ENCODE measurements at regions not wholly inside any gene's neighbourhood (a gene's known extent, or its start where the extent isn't known, plus 50 kb on each side); places are given as distances from the start of the nearest gene placed in this dataset.

DNA sequence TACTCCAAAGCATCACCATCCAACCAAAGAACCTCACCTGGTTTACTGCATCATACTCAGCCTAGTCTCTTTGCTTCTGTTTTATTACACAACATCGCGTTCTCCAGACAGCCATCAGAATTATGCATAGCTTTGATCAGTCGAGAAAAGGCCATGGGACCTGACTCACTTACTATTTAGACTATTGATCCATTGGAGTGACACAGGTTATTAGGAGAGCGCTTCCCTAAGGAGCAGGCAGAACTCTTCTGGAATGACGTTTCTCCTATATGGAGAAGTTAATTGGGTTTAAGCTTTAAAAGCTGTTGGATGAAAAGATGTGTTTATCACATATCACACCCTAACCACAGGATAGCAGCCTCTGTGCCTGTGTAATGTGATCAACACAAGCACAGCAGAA is 649.1 kb upstream of the SLC10A2 start:
- Histone ChIP-seq H3K9me3 (ENCODE audit: insufficient read depth, low read length) (no peaks in the 10 kb centered on the region), H3K4me3 (ENCODE audit: insufficient read length, low read depth) (no peak overlapping the region), H3K27me3 (ENCODE audit: insufficient read depth, insufficient read length) (no peaks in the 10 kb centered on the region), H3K9ac (ENCODE audit: insufficient read length, low read depth) (no peak overlapping the region), H3K4me1 (ENCODE audit: insufficient read depth, insufficient read length) (no peaks in the 10 kb centered on the region), H3K36me3 (ENCODE audit: insufficient read depth, insufficient read length, low read length) (no peaks in the 10 kb centered on the region)
- no peak for DNase-seq (ENCODE audit: low read depth, low spot score)
- TF ChIP-seq ZNF274 (IDR thresholded peaks at IDR 0.05; ENCODE audit: low read depth, low read length): no peak
- no peak for TF ChIP-seq SUZ12 (IDR thresholded peaks at IDR 0.05; ENCODE audit: extremely low read depth, insufficient read depth, insufficient read length)
- TF ChIP-seq YY1 (IDR thresholded peaks at IDR 0.05; ENCODE audit: insufficient read depth, insufficient read length): no peak

DNA sequence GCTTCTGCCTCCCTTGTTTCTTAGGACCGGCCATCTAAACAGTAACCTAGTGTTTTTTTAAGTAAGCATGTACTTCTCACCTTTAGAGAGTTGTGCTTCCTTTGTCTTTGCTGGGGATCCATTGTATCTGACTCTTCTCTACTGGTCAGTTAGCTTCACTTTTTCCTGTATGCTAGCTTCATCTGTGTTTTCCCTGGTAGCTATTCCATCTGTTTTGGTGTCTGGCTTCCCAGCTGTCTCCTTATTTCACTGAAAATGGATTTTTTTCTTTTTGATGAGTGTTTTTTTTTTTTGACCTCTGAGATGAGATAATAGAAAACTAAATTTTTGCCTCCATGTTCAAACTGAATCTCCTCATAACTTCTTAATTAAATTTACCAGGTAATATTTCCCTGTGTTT is 637.0 kb upstream of the SLC10A2 start:
- H3K9ac ChIP-seq (ENCODE audit: insufficient read length, low read depth): no peak overlapping the region
- no peak for DNase-seq (ENCODE audit: low read depth, low spot score)
- no peaks in the 10 kb centered on the region for H3K4me1 ChIP-seq (ENCODE audit: insufficient read depth, insufficient read length)
- no peaks in the 10 kb centered on the region for H3K27me3 ChIP-seq (ENCODE audit: insufficient read depth, insufficient read length)
- no peaks in the 10 kb centered on the region for H3K9me3 ChIP-seq (ENCODE audit: insufficient read depth, low read length)
- H3K4me3 ChIP-seq (ENCODE audit: insufficient read length, low read depth): no peak overlapping the region
- H3K36me3 ChIP-seq (ENCODE audit: insufficient read depth, insufficient read length, low read length): no peaks in the 10 kb centered on the region
- no peak for TF ChIP-seq SUZ12 (IDR thresholded peaks at IDR 0.05; ENCODE audit: extremely low read depth, insufficient read depth, insufficient read length)
- TF ChIP-seq YY1 (IDR thresholded peaks at IDR 0.05; ENCODE audit: insufficient read depth, insufficient read length): no peak
- no peak for TF ChIP-seq ZNF274 (IDR thresholded peaks at IDR 0.05; ENCODE audit: low read depth, low read length)

DNA sequence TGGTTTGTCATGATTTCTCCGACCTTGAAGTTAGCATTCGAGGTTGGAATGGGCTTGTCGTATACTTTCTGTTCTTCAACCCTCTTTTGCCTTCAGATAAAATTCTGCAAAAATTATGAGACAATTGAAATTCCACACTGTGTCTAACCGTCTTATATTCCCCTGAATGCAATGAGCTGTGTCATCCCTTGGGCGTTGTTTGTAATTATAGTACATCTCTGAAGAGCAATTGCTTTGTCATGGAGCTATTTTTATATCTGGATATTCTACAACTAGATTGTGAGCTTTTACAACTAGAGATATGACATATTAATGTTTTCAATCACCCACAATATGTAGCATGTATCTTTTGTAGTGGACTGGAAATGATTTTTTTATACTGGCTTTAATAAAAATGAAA is 631.8 kb upstream of the SLC10A2 start:
- no peak for DNase-seq (ENCODE audit: low read depth, low spot score)
- Histone ChIP-seq H3K9me3 (ENCODE audit: insufficient read depth, low read length) (no peaks in the 10 kb centered on the region), H3K9ac (ENCODE audit: insufficient read length, low read depth) (no peak overlapping the region), H3K36me3 (ENCODE audit: insufficient read depth, insufficient read length, low read length) (no peaks in the 10 kb centered on the region), H3K27me3 (ENCODE audit: insufficient read depth, insufficient read length) (no peaks in the 10 kb centered on the region), H3K4me1 (ENCODE audit: insufficient read depth, insufficient read length) (no peaks in the 10 kb centered on the region), H3K4me3 (ENCODE audit: insufficient read length, low read depth) (no peak overlapping the region)
- TF ChIP-seq SUZ12 (IDR thresholded peaks at IDR 0.05; ENCODE audit: extremely low read depth, insufficient read depth, insufficient read length): no peak
- TF ChIP-seq YY1 (IDR thresholded peaks at IDR 0.05; ENCODE audit: insufficient read depth, insufficient read length): no peak
- no peak for TF ChIP-seq ZNF274 (IDR thresholded peaks at IDR 0.05; ENCODE audit: low read depth, low read length)

DNA sequence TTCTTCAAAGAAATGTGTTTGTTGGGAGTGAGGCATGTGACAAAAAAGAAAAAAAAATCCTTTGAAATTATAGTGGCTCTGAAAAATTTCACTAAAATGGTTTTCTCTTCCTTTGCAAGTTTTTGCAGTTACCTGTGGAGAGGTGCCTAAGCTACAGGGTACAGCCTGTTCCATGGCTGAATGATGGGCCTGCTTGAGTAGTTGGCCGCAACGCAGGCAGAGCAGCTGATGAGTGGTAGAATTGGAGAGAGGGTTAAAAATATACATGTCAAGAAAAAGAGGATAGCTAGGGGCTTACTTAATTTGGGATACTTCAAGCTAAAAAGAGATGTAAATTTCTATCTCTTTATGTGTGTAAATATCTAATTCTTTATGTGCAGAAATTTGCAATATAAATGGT is 629.1 kb upstream of the SLC10A2 start:
- no peak overlapping the region for H3K9ac ChIP-seq (ENCODE audit: insufficient read length, low read depth)
- no peaks in the 10 kb centered on the region for H3K27me3 ChIP-seq (ENCODE audit: insufficient read depth, insufficient read length)
- TF ChIP-seq ZNF274 (IDR thresholded peaks at IDR 0.05; ENCODE audit: low read depth, low read length) (no peak), SUZ12 (IDR thresholded peaks at IDR 0.05; ENCODE audit: extremely low read depth, insufficient read depth, insufficient read length) (no peak), YY1 (IDR thresholded peaks at IDR 0.05; ENCODE audit: insufficient read depth, insufficient read length) (no peak)
- DNase-seq (ENCODE audit: low read depth, low spot score): no peak
- no peak overlapping the region for H3K4me3 ChIP-seq (ENCODE audit: insufficient read length, low read depth)
- H3K9me3 ChIP-seq (ENCODE audit: insufficient read depth, low read length): no peaks in the 10 kb centered on the region
- no peaks in the 10 kb centered on the region for H3K36me3 ChIP-seq (ENCODE audit: insufficient read depth, insufficient read length, low read length)
- no peaks in the 10 kb centered on the region for H3K4me1 ChIP-seq (ENCODE audit: insufficient read depth, insufficient read length)

DNA sequence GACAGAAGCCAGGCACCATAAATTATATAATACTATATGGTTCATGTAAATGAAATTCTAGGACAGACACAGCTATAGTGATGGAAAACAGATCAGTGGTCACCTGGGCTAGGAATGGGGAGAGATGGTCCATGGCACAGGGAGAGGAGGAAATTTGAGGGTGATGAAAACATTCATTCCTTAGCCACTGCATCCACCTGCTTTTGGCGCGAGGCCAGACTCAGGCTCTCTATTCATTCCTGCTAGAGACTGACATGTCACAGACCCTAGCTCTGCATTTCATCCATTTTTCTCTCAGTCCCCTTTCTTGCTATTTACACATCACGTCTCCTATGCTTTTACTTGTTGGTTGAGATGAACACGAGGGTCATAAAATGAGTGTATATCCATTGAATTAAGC is 628.3 kb upstream of the SLC10A2 start:
- TF ChIP-seq YY1 (IDR thresholded peaks at IDR 0.05; ENCODE audit: insufficient read depth, insufficient read length): no peak
- TF ChIP-seq SUZ12 (IDR thresholded peaks at IDR 0.05; ENCODE audit: extremely low read depth, insufficient read depth, insufficient read length): no peak
- TF ChIP-seq ZNF274 (IDR thresholded peaks at IDR 0.05; ENCODE audit: low read depth, low read length): no peak
- no peak overlapping the region for H3K9ac ChIP-seq (ENCODE audit: insufficient read length, low read depth)
- H3K36me3 ChIP-seq (ENCODE audit: insufficient read depth, insufficient read length, low read length): no peaks in the 10 kb centered on the region
- H3K9me3 ChIP-seq (ENCODE audit: insufficient read depth, low read length): no peaks in the 10 kb centered on the region
- no peaks in the 10 kb centered on the region for H3K27me3 ChIP-seq (ENCODE audit: insufficient read depth, insufficient read length)
- H3K4me1 ChIP-seq (ENCODE audit: insufficient read depth, insufficient read length): no peaks in the 10 kb centered on the region
- no peak for DNase-seq (ENCODE audit: low read depth, low spot score)
- no peak overlapping the region for H3K4me3 ChIP-seq (ENCODE audit: insufficient read length, low read depth)

DNA sequence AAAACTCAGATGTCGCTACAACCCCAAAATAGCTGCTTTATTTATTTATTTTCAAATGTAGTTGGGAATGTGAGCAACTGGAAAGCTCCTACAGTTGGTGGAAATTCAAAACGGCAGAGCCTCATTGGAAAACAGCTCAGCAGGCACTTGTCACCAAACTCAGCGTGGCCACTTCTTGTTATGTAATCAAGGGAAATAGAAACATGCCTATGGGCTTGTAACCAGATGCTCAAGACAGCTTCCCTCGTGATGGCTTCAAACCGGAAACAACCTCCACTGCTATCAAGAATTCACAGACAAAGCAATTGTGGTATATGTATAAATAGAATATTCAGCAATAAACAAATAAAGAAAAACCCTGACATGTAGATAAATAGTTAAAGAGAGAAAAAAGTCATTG is 627.8 kb upstream of the SLC10A2 start:
- DNase-seq (ENCODE audit: low read depth, low spot score): peak; percentile 2
- H3K36me3 ChIP-seq (ENCODE audit: insufficient read depth, insufficient read length, low read length): no peaks in the 10 kb centered on the region
- H3K4me3 ChIP-seq (ENCODE audit: insufficient read length, low read depth): no peak overlapping the region
- H3K9ac ChIP-seq (ENCODE audit: insufficient read length, low read depth): no peak overlapping the region
- no peaks in the 10 kb centered on the region for H3K9me3 ChIP-seq (ENCODE audit: insufficient read depth, low read length)
- H3K4me1 ChIP-seq (ENCODE audit: insufficient read depth, insufficient read length): no peaks in the 10 kb centered on the region
- no peak for TF ChIP-seq YY1 (IDR thresholded peaks at IDR 0.05; ENCODE audit: insufficient read depth, insufficient read length)
- no peak for TF ChIP-seq ZNF274 (IDR thresholded peaks at IDR 0.05; ENCODE audit: low read depth, low read length)
- no peak for TF ChIP-seq SUZ12 (IDR thresholded peaks at IDR 0.05; ENCODE audit: extremely low read depth, insufficient read depth, insufficient read length)
- H3K27me3 ChIP-seq (ENCODE audit: insufficient read depth, insufficient read length): no peaks in the 10 kb centered on the region

DNA sequence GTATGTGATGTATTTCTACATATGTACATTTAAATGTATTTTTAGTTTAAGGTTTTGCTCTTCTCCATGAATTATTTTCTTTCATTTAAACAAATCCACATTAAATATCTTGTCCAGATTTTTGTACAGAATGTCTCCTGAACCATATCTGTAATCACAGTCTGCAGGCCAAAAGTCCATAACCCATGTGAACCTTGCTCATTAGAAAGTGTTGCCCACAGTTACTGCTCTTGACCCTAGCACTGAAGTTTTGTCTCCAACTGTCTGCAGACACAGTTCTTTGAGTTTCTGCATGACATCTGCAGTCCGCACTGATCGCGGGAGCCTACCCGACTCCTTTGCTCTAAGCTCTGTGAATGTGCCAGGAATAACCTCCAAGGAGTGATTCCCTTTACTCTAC is 626.2 kb upstream of the SLC10A2 start:
- no peaks in the 10 kb centered on the region for H3K27me3 ChIP-seq (ENCODE audit: insufficient read depth, insufficient read length)
- no peak overlapping the region for H3K9ac ChIP-seq (ENCODE audit: insufficient read length, low read depth)
- no peaks in the 10 kb centered on the region for H3K36me3 ChIP-seq (ENCODE audit: insufficient read depth, insufficient read length, low read length)
- no peak overlapping the region for H3K4me3 ChIP-seq (ENCODE audit: insufficient read length, low read depth)
- no peaks in the 10 kb centered on the region for H3K9me3 ChIP-seq (ENCODE audit: insufficient read depth, low read length)
- no peaks in the 10 kb centered on the region for H3K4me1 ChIP-seq (ENCODE audit: insufficient read depth, insufficient read length)
- DNase-seq (ENCODE audit: low read depth, low spot score): no peak
- TF ChIP-seq ZNF274 (IDR thresholded peaks at IDR 0.05; ENCODE audit: low read depth, low read length): no peak
- TF ChIP-seq YY1 (IDR thresholded peaks at IDR 0.05; ENCODE audit: insufficient read depth, insufficient read length): no peak
- no peak for TF ChIP-seq SUZ12 (IDR thresholded peaks at IDR 0.05; ENCODE audit: extremely low read depth, insufficient read depth, insufficient read length)

DNA sequence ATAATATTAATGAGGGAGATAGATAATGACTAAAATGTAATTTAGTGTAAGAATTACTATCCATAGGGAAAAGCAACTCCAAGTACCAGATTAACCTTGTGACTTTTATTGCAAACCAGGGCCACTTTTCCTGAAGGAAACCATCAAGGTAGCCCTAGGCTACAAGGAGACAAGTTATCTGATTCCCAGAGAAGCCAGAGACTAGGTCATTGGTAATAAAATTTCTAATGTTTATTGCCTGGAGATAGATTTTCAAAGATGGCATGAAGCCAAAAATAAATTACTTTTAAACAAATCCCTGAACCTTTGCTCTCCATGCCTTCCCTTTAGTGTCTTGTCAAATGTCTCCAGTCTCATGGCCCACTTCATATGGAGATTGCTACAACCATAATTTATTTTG is 610.1 kb upstream of the SLC10A2 start:
- H3K4me3 ChIP-seq (ENCODE audit: insufficient read length, low read depth): no peak overlapping the region
- no peak overlapping the region for H3K9ac ChIP-seq (ENCODE audit: insufficient read length, low read depth)
- H3K36me3 ChIP-seq (ENCODE audit: insufficient read depth, insufficient read length, low read length): no peaks in the 10 kb centered on the region
- TF ChIP-seq YY1 (IDR thresholded peaks at IDR 0.05; ENCODE audit: insufficient read depth, insufficient read length) (no peak), ZNF274 (IDR thresholded peaks at IDR 0.05; ENCODE audit: low read depth, low read length) (no peak), SUZ12 (IDR thresholded peaks at IDR 0.05; ENCODE audit: extremely low read depth, insufficient read depth, insufficient read length) (no peak)
- H3K9me3 ChIP-seq (ENCODE audit: insufficient read depth, low read length): no peaks in the 10 kb centered on the region
- no peak for DNase-seq (ENCODE audit: low read depth, low spot score)
- no peaks in the 10 kb centered on the region for H3K4me1 ChIP-seq (ENCODE audit: insufficient read depth, insufficient read length)
- H3K27me3 ChIP-seq (ENCODE audit: insufficient read depth, insufficient read length): no peaks in the 10 kb centered on the region
